T-cell (primary cell): ENCODE measurements at regions not wholly inside any gene's neighbourhood (a gene's known extent, or its start where the extent isn't known, plus 50 kb on each side); places are given as distances from the start of the nearest gene placed in this dataset.

ENCODE experiments used
- ATAC-seq, 4 experiments: fragments of 200-7000 bp in 3 of 4; fragments of 150-1000 bp in 1 of 4; cut with Tn5 transposase; replicated peaks in 1 of 4; 1 replicate in 3 of 4; 2 replicates in 1 of 4; pipeline ENCODE4 v1.10.0; 2021; ENCODE audit warnings: moderate library complexity in 3 of 4, mild to moderate bottlenecking in 2 of 4, moderate number of reproducible peaks in 1 of 4
- CTCF ChIA-PET, 2 donors: fragments of 300-600 bp; sonication (Branson Sonifier 250); formaldehyde crosslinking; loops; one replicate each; lab custom pipeline; 2022; ENCODE audit warnings: antibody characterized with exemption in 2 of 2; lab: Charles Lee
- POLR2A ChIA-PET, 2 donors: fragments of 300-600 bp; sonication (Branson Sonifier 250); formaldehyde crosslinking; loops; one replicate each; lab custom pipeline; 2022; ENCODE audit warnings: antibody characterized with exemption in 2 of 2; lab: Charles Lee
- DNase-seq, 35 experiments: peaks; one replicate each; pipeline versions ENCODE4 v3.0.0 to v3.0.0-alpha.2; 2013 to 2023
- H3K27ac ChIP-seq: one replicate; pipeline ENCODE4 v1.5.1; 2013; ENCODE audit warnings: low read length
- H3K27me3 ChIP-seq, 2 experiments: replicated peaks in 1 of 2; 1 replicate in 1 of 2; 2 replicates in 1 of 2; pipeline versions ENCODE4 v1.6.1 to v1.7.0; 2013; ENCODE audit warnings: low read length in 1 of 2, mixed read lengths in 1 of 2; ENCODE audit not compliant: control insufficient read depth in 2 of 2, insufficient read depth in 2 of 2; ENCODE audit errors: extremely low read depth in 1 of 2
- H3K36me3 ChIP-seq, 2 donors: 1 replicate in 1 of 2; 2 replicates in 1 of 2; pipeline versions ENCODE4 v1.6.1 to v1.7.0; 2013; ENCODE audit warnings: low read length in 1 of 2; ENCODE audit not compliant: control insufficient read depth in 2 of 2, insufficient read depth in 1 of 2; ENCODE audit errors: extremely low read depth in 1 of 2
- H3K4me1 ChIP-seq, 2 experiments: 1 replicate in 1 of 2; 2 replicates in 1 of 2; pipeline versions ENCODE4 v1.6.1 to v1.7.0; 2013; ENCODE audit warnings: low read length in 2 of 2, mixed read lengths in 1 of 2; ENCODE audit not compliant: insufficient read depth in 2 of 2, control insufficient read depth in 1 of 2; ENCODE audit errors: extremely low read depth in 1 of 2
- H3K4me3 ChIP-seq, 2 donors: 1 replicate in 1 of 2; 2 replicates in 1 of 2; pipeline versions ENCODE4 v1.5.1 to v1.7.0; 2013; ENCODE audit warnings: mild to moderate bottlenecking in 2 of 2, low read length in 1 of 2, moderate library complexity in 1 of 2; ENCODE audit not compliant: control insufficient read depth in 1 of 2; ENCODE audit errors: extremely low read depth in 1 of 2
- H3K9me3 ChIP-seq: 2 replicates; pipeline ENCODE4 v1.7.0; 2013
- H3K27ac Mint-ChIP-seq, 2 donors: one replicate each; pipeline ENCODE4 v1.8.0; 2020 to 2021; ENCODE audit warnings: mild to moderate bottlenecking in 2 of 2, mixed read lengths in 2 of 2
- H3K27me3 Mint-ChIP-seq, 2 donors: one replicate each; pipeline ENCODE4 v1.8.0; 2021 to 2022; ENCODE audit warnings: mixed read lengths in 2 of 2
- H3K36me3 Mint-ChIP-seq: one replicate; pipeline ENCODE4 v1.8.0; 2021; ENCODE audit warnings: mixed read lengths
- H3K4me1 Mint-ChIP-seq, 3 donors: one replicate each; pipeline ENCODE4 v1.8.0; 2020 to 2022; ENCODE audit warnings: mixed read lengths in 3 of 3, mild to moderate bottlenecking in 1 of 3
- H3K4me3 Mint-ChIP-seq, 3 donors: one replicate each; pipeline ENCODE4 v1.8.0; 2020 to 2022; ENCODE audit warnings: mild to moderate bottlenecking in 3 of 3, mixed read lengths in 3 of 3, moderate library complexity in 3 of 3
- H3K9me3 Mint-ChIP-seq, 3 donors: one replicate each; pipeline ENCODE4 v1.8.0; 2020 to 2022; ENCODE audit warnings: mixed read lengths in 3 of 3
- WGBS: methylation state at CpG from one replicate; pipeline ENCODE4 v1.1.5; 2013; ENCODE audit warnings: missing lambda C conversion rate; ENCODE audit not compliant: insufficient coverage; 5-methylcytosine and 5-hydroxymethylcytosine counted together

GRCh38 chr5:61654876-61655275 is 322.8 kb downstream of the ZSWIM6 start:
- ChIA-PET CTCF (interaction anchor here (0.9 to 1.5 kb wide), 3 partner anchors 9 to 599 kb away, joined by 3 read pairs; no protein-coding TSS in a partner anchor), POLR2A (interaction anchor here in 1 of 2 donors (0.6 kb wide), 1 partner anchor 1131 kb away, joined by 3 read pairs; no protein-coding TSS in a partner anchor)
- Mint-ChIP-seq H3K27me3 (peaks cover 3 to 9% of the 10 kb centered on the region in 2 donors), H3K36me3 (no peaks in the 10 kb centered on the region), H3K4me1 (no peaks in the 10 kb centered on the region), H3K9me3 (no peaks in the 10 kb centered on the region), H3K27ac (no peak overlapping the region), H3K4me3 (no peak overlapping the region)
- 100% methylated on average over 2 of the region's 2 CpGs for WGBS
- Histone ChIP-seq H3K36me3 (no peaks in the 10 kb centered on the region), H3K9me3 (no peaks in the 10 kb centered on the region), H3K27ac (no peak overlapping the region), H3K27me3 (peaks cover 0 to 14% of the 10 kb centered on the region in 2 experiments), H3K4me3 (no peak overlapping the region), H3K4me1 (no peaks in the 10 kb centered on the region)
- ATAC-seq: no peak
- DNase-seq: no peak

- Mint-ChIP-seq H3K36me3 (no peaks in the 10 kb centered on the region), H3K4me3 (no peak overlapping the region), H3K9me3 (no peaks in the 10 kb centered on the region), H3K27ac (no peak overlapping the region), H3K27me3 (peaks cover 6 to 10% of the 10 kb centered on the region in 2 donors), H3K4me1 (no peaks in the 10 kb centered on the region)
- CTCF ChIA-PET: interaction anchor here (0.7 to 4.9 kb wide), 18 partner anchors 10 to 697 kb away, joined by 3 to 47 read pairs (median 4); no protein-coding TSS in a partner anchor
- no peak overlapping the region for H3K27ac ChIP-seq
- no peaks in the 10 kb centered on the region for H3K9me3 ChIP-seq
- no peak overlapping the region for H3K4me3 ChIP-seq
- POLR2A ChIA-PET: no interaction called here
- DNase-seq (no peak), ATAC-seq (no peak)
- H3K4me1 ChIP-seq: no peaks in the 10 kb centered on the region
- no peaks in the 10 kb centered on the region for H3K36me3 ChIP-seq
- no CpG with 5 or more reads among the region's 7 CpGs for WGBS
- peaks cover 0 to 17% of the 10 kb centered on the region in 2 experiments for H3K27me3 ChIP-seq
These were observed 325.0 kb downstream of the ZSWIM6 start for GRCh38 chr5:61657010-61657409.

- ATAC-seq (no peak), DNase-seq (no peak)
- H3K27ac Mint-ChIP-seq: no peak overlapping the region
- H3K27me3 ChIP-seq: peaks cover 0 to 20% of the 10 kb centered on the region in 2 experiments
- no peaks in the 10 kb centered on the region for H3K9me3 ChIP-seq
- H3K36me3 ChIP-seq: no peaks in the 10 kb centered on the region
- H3K4me1 Mint-ChIP-seq: no peaks in the 10 kb centered on the region
- no peaks in the 10 kb centered on the region for H3K4me1 ChIP-seq
- no peak overlapping the region for H3K4me3 Mint-ChIP-seq
- no peaks in the 10 kb centered on the region for H3K9me3 Mint-ChIP-seq
- peaks cover 6 to 10% of the 10 kb centered on the region in 2 donors for H3K27me3 Mint-ChIP-seq
- WGBS: no CpG with 5 or more reads among the region's 3 CpGs
- ChIA-PET POLR2A (no interaction called here), CTCF (interaction anchor here (0.5 to 4.9 kb wide), 25 partner anchors 9 to 984 kb away, joined by 3 to 47 read pairs (median 4); no protein-coding TSS in a partner anchor)
- H3K36me3 Mint-ChIP-seq: no peaks in the 10 kb centered on the region
- no peak overlapping the region for H3K27ac ChIP-seq
- H3K4me3 ChIP-seq: no peak overlapping the region
These were observed 325.6 kb downstream of the ZSWIM6 start for GRCh38 chr5:61657686-61658085.

- Histone ChIP-seq H3K4me1 (no peaks in the 10 kb centered on the region), H3K27ac (no peak overlapping the region), H3K27me3 (peaks cover 0 to 20% of the 10 kb centered on the region in 2 experiments), H3K4me3 (no peak overlapping the region), H3K36me3 (no peaks in the 10 kb centered on the region), H3K9me3 (no peaks in the 10 kb centered on the region)
- POLR2A ChIA-PET: no interaction called here
- no peak overlapping the region for H3K4me3 Mint-ChIP-seq
- ATAC-seq (peak; percentile 62 to 76 (median 68)), DNase-seq (peak; percentile 29 to 84 (median 72))
- no peak overlapping the region for H3K27ac Mint-ChIP-seq
- no peaks in the 10 kb centered on the region for H3K9me3 Mint-ChIP-seq
- H3K4me1 Mint-ChIP-seq: no peaks in the 10 kb centered on the region
- CTCF ChIA-PET: interaction anchor here (0.6 to 4.9 kb wide), 22 partner anchors 8 to 700 kb away, joined by 3 to 47 read pairs (median 4); no protein-coding TSS in a partner anchor
- peaks cover 6 to 10% of the 10 kb centered on the region in 2 donors for H3K27me3 Mint-ChIP-seq
- H3K36me3 Mint-ChIP-seq: no peaks in the 10 kb centered on the region
- 56% methylated on average over 7 of the region's 9 CpGs for WGBS
These were observed 326.5 kb downstream of the ZSWIM6 start for GRCh38 chr5:61658592-61659008.

- ATAC-seq (no peak), DNase-seq (no peak)
- Mint-ChIP-seq H3K36me3 (no peaks in the 10 kb centered on the region), H3K4me3 (no peak overlapping the region), H3K4me1 (no peaks in the 10 kb centered on the region), H3K27me3 (peaks cover 6 to 10% of the 10 kb centered on the region in 2 donors), H3K9me3 (no peaks in the 10 kb centered on the region), H3K27ac (no peak overlapping the region)
- Histone ChIP-seq H3K4me1 (no peaks in the 10 kb centered on the region), H3K27ac (no peak overlapping the region), H3K4me3 (no peak overlapping the region), H3K36me3 (no peaks in the 10 kb centered on the region), H3K27me3 (peaks cover 0 to 20% of the 10 kb centered on the region in 2 experiments), H3K9me3 (no peaks in the 10 kb centered on the region)
- ChIA-PET CTCF (interaction anchor here (0.6 to 4.9 kb wide), 23 partner anchors 7 to 976 kb away, joined by 3 to 47 read pairs (median 5); no protein-coding TSS in a partner anchor), POLR2A (no interaction called here)
- WGBS: no CpG with 5 or more reads among the region's 13 CpGs
These were observed 327.2 kb downstream of the ZSWIM6 start for GRCh38 chr5:61659221-61659696.

- Mint-ChIP-seq H3K27me3 (peaks cover 2 to 3% of the 10 kb centered on the region in 2 donors), H3K4me1 (no peaks in the 10 kb centered on the region), H3K36me3 (no peaks in the 10 kb centered on the region), H3K9me3 (no peaks in the 10 kb centered on the region), H3K27ac (no peak overlapping the region), H3K4me3 (no peak overlapping the region)
- POLR2A ChIA-PET: no interaction called here
- DNase-seq: no peak
- no peaks in the 10 kb centered on the region for H3K4me1 ChIP-seq
- no peak for ATAC-seq
- H3K27me3 ChIP-seq: peaks cover 0 to 17% of the 10 kb centered on the region in 2 experiments
- no peak overlapping the region for H3K4me3 ChIP-seq
- H3K36me3 ChIP-seq: no peaks in the 10 kb centered on the region
- no peaks in the 10 kb centered on the region for H3K9me3 ChIP-seq
- H3K27ac ChIP-seq: no peak overlapping the region
- WGBS: 70% methylated on average over 2 of the region's 5 CpGs
- CTCF ChIA-PET: no interaction called here
These were observed 330.6 kb downstream of the ZSWIM6 start for GRCh38 chr5:61662670-61663069.
